Activated CD4-positive, alpha-beta T cell treated with anti-CD3 and anti-CD28 coated beads, Interleukin-10, Interleukin-2, amounts not matched to agents 100 ng/mL and 50 ng/mL, durations not matched to agents 16 hours and 8 hours (primary cell): ENCODE measurements at regions not wholly inside any gene's neighbourhood (a gene's known extent, or its start where the extent isn't known, plus 50 kb on each side); places are given as distances from the start of the nearest gene placed in this dataset.
A peak's percentile ranks its signal among the peaks of the same experiment; 100 is the strongest.

ENCODE experiments used
- DNase-seq: peaks from one replicate; pipeline ENCODE4 v3.0.0-alpha.2; 2020

DNA sequence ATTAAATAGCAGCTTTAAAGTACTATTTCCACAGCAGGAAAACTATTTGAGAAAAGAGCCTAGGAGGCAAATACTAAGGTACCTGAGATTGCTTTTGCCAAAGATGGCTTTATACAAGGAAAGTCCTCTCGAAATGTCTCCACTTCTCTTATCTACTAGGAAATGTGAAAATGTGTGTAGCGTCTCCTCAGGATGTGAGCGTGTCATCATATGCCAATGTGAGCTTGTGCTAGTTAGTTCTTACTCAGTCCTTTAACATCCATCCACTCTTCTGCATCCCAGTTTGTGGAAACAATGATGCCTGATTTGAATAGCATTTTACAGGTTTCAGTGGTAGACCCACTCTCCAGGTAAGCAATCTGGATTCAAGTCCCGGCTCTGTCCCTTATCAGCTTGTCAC is 421.0 kb downstream of the DYNC2H1 start:
- no peak for DNase-seq

DNA sequence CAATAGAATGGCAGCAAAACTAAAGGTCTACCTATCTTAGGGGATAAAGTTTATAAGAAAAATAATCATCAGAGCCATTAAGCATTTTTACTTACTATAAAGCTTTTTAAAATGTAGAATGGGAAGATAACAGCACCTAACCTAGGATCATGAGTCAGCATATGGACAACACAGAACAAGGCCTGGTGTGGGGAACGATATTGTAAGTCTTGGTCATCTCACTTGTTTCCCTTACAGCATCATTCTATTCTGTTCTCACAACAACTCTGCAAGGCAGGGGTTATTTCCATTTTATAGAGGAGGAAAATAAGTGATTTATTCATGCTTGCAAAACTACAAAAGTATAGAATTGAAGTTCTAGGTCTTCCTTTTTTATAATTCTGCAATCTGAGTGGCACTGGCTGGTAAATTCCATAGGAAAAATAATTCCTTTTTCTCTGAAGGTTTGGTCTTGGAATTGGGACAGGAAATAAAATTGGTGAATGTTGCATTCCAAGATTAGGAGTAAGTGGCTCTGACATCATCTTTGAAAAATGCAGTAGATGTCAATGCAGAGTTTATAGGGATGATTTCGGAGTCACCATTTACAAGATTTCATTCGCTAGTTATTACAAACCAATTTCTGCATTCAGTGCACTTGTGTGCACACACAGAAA is 423.0 kb downstream of the DYNC2H1 start:
- DNase-seq = no peak

DNA sequence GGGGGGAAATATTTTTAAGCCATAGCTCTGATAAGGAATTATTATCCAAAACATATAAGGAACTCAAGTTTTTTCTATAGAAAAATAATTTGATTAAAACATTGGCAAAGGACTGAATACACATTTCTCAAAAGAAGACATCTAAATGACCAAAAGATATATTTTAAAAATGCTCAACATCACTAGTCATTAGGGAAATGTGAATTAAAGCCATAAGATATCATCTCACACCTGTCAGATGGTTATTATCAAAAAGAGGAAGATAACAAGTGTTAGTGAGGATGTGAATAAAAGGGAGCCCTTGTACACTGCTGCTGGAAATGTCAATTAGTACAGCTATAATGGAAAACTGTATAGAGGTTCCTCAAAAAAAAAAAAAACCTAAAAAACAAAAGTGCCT is 425.0 kb downstream of the DYNC2H1 start:
- DNase-seq = no peak

DNA sequence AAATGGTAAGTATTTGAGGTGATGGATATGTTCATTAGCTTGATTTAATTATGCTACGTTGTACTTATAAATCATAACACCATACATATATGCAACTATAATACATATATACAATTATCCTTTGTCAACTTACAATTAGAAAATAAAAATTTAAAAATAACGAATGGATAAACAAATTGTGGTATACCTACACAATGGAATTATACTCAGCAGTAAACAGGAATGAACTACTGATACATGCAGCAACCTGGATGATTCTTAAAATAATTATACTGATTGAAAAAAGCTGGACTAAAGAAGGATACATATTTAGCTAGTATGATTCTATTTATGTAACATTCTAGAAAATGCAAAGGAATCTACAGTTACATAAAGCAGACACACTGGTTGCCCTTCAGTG is 425.7 kb downstream of the DYNC2H1 start:
- no peak for DNase-seq

DNA sequence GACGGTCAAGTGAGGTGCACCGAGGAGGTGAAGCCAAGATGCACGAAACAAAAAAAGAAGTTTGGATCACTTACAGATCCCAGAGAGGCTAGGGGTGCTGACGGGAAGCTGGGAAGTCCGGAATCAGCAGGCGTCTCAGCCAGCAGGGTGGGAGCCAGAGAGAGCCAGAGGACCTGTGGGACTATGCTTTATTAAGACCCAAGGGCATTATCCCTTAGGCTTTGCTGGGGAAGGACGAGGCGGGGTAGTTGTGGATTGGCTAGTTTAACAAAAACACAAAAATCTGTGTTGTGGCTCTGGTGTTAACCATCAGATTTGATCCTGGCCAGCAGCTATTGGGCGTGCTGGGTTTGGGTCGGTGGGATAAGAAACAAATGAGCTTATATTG is 427.1 kb downstream of the DYNC2H1 start:
- no peak for DNase-seq

DNA sequence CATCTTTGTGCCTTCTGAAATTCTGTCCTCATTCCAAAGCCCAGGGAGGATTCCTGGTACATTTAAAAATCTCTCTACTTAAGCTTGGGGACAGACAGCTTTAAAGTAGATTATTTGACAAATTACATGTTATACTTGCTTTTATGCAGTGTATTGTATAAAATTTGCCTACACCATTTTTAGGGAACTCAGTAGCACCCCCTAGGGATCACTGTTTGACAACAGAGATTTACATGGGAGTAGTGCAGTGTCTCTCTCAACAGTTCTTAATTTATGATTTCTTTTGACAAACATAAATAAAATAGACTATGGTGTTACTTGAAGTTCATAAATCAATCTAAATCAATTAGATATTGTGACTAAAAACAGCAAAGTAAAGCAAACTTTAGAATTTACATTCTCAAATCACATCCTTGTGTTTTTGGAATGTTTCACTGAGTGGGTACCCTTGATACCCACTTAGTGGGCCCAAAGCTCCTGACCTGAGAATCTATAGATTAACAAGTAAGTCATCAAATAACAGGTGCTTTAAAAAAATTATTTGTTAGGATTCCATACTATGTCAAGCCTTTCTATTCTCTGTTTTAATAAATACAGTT is 428.8 kb downstream of the DYNC2H1 start:
- peak; percentile 19 for DNase-seq

DNA sequence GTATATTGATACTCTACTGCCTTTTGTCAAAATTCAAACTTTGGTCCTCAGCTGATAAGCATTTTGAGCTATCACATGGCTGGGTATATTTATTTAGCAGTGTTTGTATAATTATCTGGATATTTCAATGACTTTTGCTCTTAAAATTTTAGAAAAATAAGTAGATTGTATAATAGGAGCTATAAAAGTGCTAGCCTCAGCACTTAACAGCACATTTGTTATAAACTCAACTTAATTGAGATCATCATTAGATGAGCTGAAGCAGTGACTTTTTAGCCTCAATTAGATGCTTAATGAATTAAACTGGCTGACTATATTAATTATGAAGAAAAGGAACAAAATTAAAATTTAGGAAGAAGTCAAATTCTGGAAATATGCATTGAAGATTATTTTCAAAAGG is 429.9 kb downstream of the DYNC2H1 start:
- DNase-seq = no peak

DNA sequence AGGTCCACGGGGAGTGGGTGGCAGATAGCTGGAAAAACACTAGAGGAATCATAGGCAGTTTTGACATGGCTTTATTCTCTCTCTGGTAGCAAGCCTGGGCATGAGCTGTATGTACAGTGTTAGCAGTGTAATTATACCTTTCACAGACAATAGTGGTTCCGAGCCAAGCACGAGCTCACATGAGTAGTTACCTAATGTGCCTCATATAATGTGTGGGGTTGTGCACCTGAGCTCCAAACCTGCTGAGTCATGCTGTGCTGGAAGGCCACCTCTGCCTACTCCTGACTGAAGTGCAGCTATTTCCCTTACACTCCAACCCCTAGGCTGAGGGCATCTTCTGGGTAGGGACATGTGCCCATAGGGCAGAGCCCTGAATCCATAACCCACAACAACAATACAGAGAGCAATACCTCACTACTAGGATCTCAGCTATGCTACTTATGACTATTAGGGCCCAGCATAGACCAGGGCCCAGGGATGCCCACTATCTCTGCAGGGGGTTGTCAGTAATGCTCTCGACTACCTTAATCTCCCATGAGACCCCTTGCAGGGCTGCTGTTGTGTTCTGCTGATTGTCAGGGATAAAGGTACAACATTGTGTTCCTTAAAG is 432.1 kb downstream of the DYNC2H1 start:
- no peak for DNase-seq

DNA sequence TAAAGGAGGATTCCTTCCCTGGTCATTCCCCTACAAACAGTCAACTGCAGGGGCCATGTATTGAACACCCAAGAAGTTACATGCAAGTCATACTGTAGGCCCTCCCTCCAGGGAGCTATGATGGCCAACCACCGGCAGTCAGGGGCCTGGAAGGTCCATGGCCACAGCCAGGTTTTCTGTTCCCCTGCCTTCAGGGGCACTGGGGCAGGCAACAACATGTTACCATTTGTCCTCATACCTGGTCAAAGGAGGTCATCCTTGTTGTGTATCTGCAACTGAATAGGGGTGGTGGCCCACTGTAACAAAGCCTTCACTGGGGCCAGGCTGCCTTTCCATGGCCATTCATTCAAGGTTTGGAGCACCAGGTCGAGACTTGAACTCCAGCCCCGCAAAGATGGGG is 433.6 kb downstream of the DYNC2H1 start:
- no peak for DNase-seq

DNA sequence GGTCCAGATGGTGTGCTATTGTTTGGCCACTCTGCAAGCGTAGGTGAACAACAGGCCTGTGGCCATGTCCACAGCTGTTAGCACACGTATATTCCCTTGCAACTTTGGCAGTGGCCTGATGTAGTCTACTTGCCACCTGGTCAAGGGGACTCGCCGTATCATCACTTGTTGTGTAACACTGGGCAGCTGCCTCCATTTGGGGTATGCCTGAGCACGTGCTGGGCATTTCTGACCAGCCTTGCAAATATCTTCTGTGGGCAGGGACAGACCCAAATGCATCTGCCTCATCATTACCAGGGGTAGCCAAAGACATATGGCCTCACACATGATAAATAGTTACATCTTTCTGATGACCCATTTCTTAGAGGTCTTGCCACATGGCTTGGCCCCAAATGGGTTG is 434.2 kb downstream of the DYNC2H1 start:
- no peak for DNase-seq

DNA sequence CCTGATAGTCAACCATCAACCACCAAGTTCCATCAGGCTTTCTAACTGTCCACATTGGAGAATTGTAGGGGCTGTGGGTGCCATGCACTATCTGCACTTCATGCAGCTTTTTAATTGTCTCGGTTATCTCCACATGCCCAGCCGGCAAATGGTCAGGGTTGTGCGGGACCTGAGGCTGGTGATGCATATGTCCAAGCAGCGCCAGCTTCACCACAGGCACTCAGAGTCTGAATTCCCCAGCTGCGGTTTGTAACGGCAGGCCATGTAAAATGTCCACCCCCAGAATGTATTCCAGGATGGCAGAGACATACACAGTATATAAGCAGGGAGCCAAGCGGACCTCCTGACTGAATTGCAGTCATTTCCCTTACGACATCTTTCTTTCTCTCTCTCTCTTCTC is 435.6 kb downstream of the DYNC2H1 start:
- DNase-seq = no peak

DNA sequence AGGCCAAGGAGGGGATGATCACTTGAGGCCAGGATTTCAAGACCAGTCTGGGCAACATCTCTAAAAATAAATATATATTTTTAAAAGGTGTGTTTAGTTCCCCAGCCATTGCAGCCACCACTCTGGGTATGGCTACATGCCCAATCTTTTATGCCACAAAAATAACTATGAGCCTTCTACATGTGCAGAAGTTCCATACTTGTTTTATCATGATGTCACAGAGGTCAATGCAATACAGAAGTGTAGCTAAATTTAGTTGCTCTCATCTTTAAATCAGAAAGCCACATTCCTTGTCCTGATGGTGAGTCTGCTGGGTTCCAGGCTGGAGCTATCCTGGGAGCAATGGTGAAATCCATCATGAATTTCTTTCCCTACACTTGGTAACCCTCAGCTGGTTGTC is 436.3 kb downstream of the DYNC2H1 start:
- DNase-seq = no peak

DNA sequence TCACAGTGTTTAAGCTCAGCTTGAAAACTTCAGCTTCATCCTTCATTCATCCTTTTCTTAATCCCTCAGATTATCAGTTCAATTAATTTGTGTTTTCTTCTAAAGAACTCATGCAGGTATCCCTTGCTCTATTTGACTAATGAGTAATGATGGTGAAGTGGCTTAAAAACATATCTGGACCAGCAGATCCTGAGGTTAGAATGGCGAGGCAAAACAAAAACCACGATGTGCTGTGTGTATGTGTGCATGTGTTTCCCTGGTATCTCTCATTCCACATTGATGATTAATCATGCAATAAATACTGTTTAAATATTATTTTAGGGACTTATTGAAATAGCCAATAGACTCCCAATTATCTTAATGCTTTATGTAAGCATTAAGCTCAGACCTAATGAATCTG is 437.0 kb downstream of the DYNC2H1 start:
- DNase-seq = no peak

DNA sequence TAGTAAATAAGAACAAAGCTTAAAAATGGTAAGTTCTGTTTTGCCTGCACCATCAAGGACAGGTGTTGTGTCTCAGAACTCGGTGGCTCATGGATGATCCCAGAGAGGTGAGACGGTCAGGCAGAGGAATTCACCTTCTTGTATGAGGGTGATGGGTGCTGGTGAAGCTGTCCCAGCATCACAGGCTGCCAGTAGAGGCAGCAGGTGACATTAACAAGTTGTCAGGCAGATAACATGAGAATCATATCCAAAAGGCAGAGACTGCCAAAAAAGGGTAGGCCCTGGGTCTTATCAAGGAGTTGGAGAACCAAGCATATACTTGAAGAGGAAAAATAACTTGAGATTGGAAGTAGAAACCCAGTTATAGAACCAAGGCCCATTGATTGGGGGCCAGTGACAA is 437.8 kb downstream of the DYNC2H1 start:
- no peak for DNase-seq

DNA sequence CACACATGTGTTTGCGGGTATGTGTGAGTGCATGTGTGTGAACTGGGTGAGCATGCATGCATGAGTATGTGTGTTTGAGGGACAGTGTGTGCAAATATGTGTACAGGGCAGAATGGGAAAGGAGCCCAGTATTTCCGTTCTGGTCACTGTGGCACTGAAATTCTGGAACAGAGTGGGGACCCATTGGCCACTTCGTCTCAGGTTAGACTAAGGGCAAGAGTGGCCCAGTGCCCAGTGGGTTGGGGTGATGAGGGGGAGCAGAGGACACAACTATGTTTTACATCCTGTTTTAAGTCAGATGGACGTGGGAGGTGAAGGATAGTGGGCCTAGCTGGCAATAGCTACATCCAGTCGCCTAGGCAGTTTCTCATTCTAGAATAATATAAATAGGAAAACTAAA is 438.5 kb downstream of the DYNC2H1 start:
- DNase-seq = no peak

DNA sequence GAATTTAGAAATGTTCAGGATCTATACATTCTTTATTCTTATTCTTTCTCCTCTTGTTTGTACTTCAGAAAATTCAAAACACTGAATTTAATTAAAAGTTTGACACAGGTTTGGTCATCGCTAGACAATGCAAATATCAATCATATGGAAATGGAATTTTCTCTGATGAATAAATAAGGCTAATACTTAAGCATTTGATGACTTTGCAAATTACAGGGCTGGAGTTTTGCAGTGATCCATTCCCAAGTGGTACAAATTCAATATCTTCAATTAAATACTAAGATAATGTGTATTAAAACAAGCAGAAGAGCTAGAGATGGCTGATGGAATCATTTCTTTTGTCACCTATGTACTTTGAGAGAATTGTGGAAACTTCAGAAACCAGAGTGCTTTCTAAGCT is 439.6 kb downstream of the DYNC2H1 start:
- DNase-seq = no peak

DNA sequence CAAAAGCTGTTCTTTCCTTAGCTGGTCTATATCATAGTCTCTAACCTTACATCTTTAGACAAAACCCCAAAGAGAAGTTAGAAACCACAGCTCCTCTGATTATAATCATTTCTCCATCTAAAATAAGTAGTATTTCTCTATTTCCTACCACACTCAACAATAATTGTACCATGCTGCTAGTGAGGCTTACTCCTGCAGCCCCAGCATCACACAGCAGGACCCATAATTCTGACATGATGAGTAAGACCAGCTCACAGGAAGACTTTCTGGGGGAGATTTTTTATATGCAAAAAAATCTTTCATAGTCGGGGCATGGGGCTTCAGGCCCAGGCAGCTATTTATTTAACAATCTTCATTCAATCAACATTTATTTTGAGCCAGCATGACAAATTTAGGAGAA is 441.6 kb downstream of the DYNC2H1 start:
- DNase-seq = no peak

DNA sequence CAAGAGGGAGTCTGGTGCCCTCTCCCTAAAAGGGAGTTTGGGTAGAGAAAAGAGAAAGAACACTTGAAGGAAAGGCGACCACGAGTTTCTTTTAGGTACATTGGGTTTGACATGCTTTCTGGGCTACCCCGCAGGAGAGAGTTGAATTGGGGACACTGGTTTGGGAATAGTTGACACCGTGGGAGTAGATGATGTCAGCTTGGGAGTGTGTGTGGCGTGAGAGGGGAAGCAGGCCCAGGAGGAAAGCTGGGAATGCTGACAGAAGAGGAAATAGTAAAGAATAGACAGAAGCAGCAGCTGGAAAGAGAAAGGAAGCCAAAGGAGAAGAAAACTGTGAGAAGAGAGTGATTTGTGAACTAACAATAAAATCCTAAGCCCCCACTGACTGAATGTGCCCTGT is 442.9 kb downstream of the DYNC2H1 start:
- no peak for DNase-seq

DNA sequence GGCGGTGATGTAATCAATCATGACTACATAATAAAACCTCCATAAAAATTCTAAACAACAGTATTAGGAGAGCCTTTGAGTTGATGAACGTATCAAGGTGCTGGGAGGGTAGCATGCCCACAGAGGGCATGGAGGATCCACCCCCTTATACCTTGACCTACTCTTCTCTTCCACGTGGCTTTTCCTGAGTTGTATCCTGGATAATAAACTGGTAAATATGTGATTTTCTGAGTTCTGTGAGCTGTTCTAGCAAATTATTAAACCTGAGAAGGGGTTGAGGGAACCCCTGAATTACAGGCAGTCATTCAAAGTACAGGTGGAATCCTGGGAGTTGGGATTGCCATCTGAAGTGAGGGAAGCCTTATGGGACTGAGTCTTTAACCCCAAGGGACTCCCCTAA is 446.9 kb downstream of the DYNC2H1 start:
- no peak for DNase-seq

DNA sequence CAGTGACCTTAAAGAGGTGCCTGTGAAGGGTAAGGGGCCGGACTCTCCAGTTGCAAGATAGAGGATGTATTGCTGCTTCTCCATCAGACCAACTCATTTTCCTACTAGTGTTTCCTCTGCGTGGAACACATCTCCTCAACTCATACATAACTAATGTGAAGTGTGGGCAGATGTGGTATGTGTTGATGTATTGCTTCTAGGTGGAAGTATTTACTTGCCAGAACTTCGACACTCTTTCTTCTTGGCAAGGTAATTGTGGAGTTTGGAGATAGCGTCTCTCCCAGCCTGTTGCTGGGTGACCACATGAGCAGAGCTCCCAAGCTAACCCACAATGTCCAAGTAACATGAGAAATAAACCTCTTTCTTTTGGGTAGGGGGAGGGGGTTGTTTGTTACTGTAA is 456.9 kb downstream of the DYNC2H1 start:
- no peak for DNase-seq

DNA sequence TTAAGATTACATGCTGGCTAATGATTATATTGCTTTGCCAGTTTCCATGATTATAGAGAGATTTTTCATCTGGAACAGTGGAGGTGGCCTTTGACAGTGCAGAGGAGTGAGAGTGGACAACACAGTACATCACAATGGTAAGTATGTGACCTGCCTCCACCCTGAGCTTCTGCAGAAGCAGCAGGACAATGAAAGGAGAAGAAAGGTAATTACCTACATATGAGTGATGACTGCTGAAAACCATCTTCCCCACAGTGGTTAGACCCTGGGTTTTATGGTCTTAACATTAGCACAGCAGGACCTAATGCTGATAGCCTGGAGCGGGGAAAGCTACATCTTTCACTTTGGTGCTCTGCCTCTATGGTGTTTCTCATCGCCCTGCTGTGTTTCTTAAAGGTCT is 454.7 kb upstream of the DDI1 start:
- DNase-seq = no peak

DNA sequence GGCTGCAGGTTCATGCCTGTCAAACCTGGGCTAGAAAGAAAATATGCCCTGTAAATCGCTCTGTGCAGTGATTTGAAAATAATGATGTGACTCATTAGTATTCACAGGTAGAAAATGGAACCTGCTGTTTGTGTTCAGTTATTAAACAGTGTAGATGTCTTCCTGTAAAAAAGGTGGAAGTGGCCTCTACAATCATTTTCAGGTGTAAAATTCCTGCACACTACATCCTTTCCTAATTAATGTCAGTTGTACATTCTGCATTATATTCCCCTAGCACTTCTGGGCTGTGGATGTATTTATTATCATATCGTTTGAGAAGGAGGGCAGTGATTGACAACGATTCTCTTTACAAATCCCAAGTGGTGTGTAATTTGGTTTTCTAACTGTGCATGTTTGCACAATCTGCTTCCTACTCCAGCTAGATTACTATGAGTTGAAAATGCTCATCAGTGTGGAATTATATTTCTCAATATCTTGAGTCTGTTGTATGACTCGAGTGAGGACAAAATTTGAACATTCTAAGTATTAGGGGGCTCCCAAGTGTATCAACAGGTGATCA is 454.0 kb upstream of the DDI1 start:
- DNase-seq = no peak

DNA sequence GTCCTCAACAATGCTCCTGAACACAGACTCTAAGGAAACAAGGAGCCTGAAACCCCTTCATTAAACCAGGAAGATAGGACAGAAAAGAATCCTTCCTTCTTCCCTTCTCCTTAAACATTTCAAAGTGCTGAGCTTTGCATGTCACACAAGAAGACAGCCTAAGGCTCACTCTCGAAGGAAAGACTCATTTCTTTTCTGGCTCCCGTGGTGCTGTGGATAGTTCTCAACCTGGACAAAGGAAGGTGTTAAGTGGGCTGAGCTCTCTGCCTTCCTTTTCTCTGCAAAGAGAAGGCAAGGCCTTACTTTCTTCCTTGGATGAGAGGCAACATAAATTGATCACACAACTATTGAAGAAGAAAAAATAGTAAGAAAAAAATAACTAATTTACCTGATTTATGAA is 452.4 kb upstream of the DDI1 start:
- DNase-seq = no peak

DNA sequence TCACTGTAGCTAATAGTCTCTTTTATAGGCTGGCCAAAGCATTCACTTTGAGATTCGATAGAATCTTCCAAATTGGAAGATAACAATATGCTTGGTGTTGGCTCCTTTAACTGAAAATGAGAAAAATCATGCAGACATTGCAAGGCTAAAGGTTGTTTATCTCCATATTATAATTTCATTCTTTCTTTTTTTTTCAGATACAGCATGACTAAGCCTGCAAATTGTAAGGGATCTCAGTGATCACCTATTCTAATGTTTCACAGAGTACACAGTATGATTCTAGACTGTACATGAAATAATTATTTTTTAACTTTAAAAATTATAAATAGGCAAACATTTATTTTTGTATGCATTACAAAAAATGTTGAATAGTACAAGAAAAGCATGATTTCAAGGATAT is 451.7 kb upstream of the DDI1 start:
- no peak for DNase-seq

DNA sequence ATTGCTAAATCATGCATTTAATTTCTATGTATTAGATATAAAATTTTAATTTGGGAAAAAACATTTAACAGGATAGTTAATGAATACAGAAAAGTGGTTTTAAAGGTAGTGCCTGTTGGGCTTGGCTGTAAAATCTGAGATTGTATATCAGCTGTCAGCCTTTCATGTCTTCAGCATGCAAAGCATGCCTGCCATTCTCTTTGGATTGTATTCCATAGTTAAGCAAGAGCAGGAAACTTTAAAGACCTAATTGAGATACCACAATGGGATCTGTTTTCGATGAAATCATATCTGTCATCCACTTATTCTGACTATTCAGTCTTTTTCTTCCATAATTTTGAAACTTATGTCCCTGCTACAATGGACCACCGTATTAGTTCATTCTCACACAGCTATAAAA is 451.0 kb upstream of the DDI1 start:
- no peak for DNase-seq
